Esophagus squamous epithelium (tissue), 5 donors: ENCODE measurements at regions not wholly inside any gene's neighbourhood (a gene's known extent, or its start where the extent isn't known, plus 50 kb on each side); places are given as distances from the start of the nearest gene placed in this dataset.

Experiments
- DNase-seq: peaks from one replicate; lab custom pipeline; 2025; lab: John Stamatoyannopoulos, UW
- H3K27ac ChIP-seq, 4 donors: fragments of 200-600 bp; sonication (generic); one replicate each; pipeline ENCODE4 v1.5.1; 2016 to 2019; ENCODE audit warnings: mild to moderate bottlenecking in 1 of 4
- H3K27me3 ChIP-seq, 4 donors: fragments of 200-600 bp; sonication (generic); 1 replicate in 3 of 4; 2 replicates in 1 of 4; pipeline versions ENCODE4 v1.5.1 to v1.6.0; 2017 to 2021; ENCODE audit warnings: antibody characterized with exemption in 1 of 4
- H3K36me3 ChIP-seq, 3 donors: fragments of 200-600 bp; sonication (generic); one replicate each; pipeline ENCODE4 v1.5.1; 2016 to 2019
- H3K4me1 ChIP-seq, 3 donors: fragments of 200-600 bp; sonication (generic); one replicate each; pipeline ENCODE4 v1.5.1; 2017 to 2019
- H3K4me3 ChIP-seq, 4 donors: fragments of 200-600 bp; sonication (generic); 1 replicate in 3 of 4; 2 replicates in 1 of 4; pipeline ENCODE4 v1.5.1; 2016 to 2019; ENCODE audit warnings: mild to moderate bottlenecking in 2 of 4, moderate library complexity in 1 of 4
- H3K9me3 ChIP-seq, 3 donors: fragments of 200-600 bp; sonication (generic); one replicate each; pipeline ENCODE4 v1.5.1; 2016 to 2019
- POLR2A ChIP-seq, 4 donors: fragments of 450-650 bp; IDR thresholded peaks; one replicate each; pipeline ENCODE4 v1.6.1; 2017; ENCODE audit warnings: antibody characterized with exemption in 4 of 4, mild to moderate bottlenecking in 4 of 4, moderate library complexity in 3 of 4
- WGBS, 2 donors: methylation state at CpG; one replicate each; pipeline ENCODE4 v1.1.5; 2018; 5-methylcytosine and 5-hydroxymethylcytosine counted together
- intact Hi-C: fragments of 100-400 bp; cut with DNase I; formaldehyde crosslinking; loops from one replicate; pipeline ENCODE4 v1.15.0; 2022
- TF ChIP-seq, protein P1 (sequence below), 6 experiments: fragments of 450-650 bp in 4 of 6; fragments of 200-600 bp in 2 of 6; sonication (generic) in 2 of 6; IDR thresholded peaks; one replicate each; pipeline ENCODE4 v1.5.1; 2016 to 2019; ENCODE audit warnings: antibody characterized with exemption in 6 of 6, mild to moderate bottlenecking in 4 of 6, moderate library complexity in 4 of 6
- donor health status: DM: yes; HTN: yes; CAD: no.

DNA sequence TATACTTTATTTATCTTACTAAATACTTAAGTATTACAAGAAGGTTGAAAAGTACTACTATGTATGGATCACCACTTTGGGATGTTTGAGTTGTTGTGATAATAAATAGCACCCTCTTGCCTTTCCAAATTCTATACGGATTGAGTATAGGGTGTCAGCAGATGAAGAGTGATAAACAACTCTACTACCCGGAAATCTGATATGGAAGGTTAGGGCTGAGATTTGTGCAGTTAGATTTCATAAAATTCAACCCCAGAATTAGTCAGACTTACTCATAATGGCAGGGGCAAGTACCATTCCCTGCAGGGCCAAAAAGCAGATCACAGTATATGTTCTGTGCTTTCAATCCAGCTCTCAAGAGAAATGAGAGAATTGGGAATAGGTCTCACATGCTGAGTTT is 1008.9 kb upstream of the PCDH7 start:
- H3K9me3 ChIP-seq: peaks cover 0 to 7% (median 0%) of the 10 kb centered on the region in 3 donors
- H3K4me1 ChIP-seq: no peaks in the 10 kb centered on the region
- H3K27me3 ChIP-seq: no peaks in the 10 kb centered on the region
- TF ChIP-seq, protein P1, sequence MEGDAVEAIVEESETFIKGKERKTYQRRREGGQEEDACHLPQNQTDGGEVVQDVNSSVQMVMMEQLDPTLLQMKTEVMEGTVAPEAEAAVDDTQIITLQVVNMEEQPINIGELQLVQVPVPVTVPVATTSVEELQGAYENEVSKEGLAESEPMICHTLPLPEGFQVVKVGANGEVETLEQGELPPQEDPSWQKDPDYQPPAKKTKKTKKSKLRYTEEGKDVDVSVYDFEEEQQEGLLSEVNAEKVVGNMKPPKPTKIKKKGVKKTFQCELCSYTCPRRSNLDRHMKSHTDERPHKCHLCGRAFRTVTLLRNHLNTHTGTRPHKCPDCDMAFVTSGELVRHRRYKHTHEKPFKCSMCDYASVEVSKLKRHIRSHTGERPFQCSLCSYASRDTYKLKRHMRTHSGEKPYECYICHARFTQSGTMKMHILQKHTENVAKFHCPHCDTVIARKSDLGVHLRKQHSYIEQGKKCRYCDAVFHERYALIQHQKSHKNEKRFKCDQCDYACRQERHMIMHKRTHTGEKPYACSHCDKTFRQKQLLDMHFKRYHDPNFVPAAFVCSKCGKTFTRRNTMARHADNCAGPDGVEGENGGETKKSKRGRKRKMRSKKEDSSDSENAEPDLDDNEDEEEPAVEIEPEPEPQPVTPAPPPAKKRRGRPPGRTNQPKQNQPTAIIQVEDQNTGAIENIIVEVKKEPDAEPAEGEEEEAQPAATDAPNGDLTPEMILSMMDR (IDR thresholded peaks at IDR 0.05): no peak
- no peak for TF ChIP-seq POLR2A (IDR thresholded peaks at IDR 0.05)
- WGBS, 2 donors: 54 to 72% methylated on average over 2 of the region's 2 CpGs
- H3K36me3 ChIP-seq: no peaks in the 10 kb centered on the region
- no peak overlapping the region for H3K4me3 ChIP-seq
- DNase-seq: no peak
- intact Hi-C loops: no loop called here
- H3K27ac ChIP-seq: no peak overlapping the region

DNA sequence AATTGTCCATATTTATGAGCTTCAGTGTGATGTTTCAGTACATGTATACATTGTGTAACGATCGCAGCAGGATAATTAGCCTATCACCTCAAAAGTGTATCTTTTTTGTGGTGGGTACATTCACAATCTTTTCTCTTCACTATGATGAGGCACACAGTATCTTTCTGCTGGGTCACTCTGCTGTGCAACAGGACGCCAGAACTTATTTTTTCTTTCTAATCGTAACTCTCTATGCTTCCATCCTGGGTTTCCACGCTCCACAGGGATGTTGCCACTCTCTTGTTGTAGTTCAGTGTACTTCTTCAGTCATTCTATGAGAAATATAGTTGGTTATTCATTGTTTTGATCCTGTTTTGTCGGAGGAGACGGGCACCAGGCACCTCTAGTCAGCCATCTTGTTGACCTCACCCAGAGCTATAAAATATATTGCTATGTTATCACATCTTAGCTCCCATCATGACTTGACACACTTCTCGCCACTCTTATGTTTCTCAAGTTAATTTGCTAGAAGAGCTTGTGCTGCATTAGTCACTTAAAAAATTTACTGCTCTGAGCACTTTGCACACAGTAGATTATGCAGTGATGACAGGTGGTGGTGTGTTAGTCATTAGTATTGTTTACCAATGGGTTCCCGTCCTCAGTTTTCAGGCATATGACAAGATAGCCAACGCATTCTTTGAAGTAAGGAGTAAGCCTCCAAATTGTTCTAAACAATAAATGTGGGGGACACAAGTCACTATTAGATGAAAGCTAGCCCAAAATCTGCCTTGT is 1002.7 kb upstream of the PCDH7 start:
- no peak for DNase-seq
- intact Hi-C loops: no loop called here
- Histone ChIP-seq H3K27me3 (no peaks in the 10 kb centered on the region), H3K27ac (no peak overlapping the region), H3K9me3 (no peaks in the 10 kb centered on the region), H3K4me3 (no peak overlapping the region), H3K4me1 (no peaks in the 10 kb centered on the region), H3K36me3 (no peaks in the 10 kb centered on the region)
- 76 to 89% methylated on average over 10 of the region's 10 CpGs for WGBS, 2 donors
- TF ChIP-seq POLR2A (IDR thresholded peaks at IDR 0.05): no peak
- TF ChIP-seq, protein P1 (IDR thresholded peaks at IDR 0.05): no peak

DNA sequence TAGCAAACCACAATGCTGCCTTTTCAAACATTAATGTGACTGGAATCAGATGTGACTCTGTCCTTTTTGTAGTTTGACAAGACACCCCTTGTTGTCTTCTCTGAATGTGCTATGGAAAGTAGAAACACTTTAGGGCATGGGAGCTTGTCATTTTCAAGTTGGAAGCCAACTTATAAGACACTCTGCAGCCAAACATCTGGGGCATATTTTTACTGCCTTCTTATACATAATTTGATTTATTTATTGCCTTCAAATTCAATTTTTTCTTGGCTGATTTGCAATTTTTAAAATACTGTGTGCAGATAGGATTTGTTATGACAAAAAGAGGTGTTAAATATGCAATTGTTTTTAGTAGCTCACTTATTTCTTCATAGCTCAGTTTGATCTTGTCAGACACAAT is 1002.0 kb upstream of the PCDH7 start:
- Histone ChIP-seq H3K27ac (no peak overlapping the region), H3K4me1 (no peaks in the 10 kb centered on the region), H3K4me3 (no peak overlapping the region), H3K36me3 (no peaks in the 10 kb centered on the region), H3K27me3 (no peaks in the 10 kb centered on the region), H3K9me3 (no peaks in the 10 kb centered on the region)
- no peak for DNase-seq
- intact Hi-C loops: no loop called here
- TF ChIP-seq POLR2A (IDR thresholded peaks at IDR 0.05): no peak
- TF ChIP-seq, protein P1 (IDR thresholded peaks at IDR 0.05): no peak

DNA sequence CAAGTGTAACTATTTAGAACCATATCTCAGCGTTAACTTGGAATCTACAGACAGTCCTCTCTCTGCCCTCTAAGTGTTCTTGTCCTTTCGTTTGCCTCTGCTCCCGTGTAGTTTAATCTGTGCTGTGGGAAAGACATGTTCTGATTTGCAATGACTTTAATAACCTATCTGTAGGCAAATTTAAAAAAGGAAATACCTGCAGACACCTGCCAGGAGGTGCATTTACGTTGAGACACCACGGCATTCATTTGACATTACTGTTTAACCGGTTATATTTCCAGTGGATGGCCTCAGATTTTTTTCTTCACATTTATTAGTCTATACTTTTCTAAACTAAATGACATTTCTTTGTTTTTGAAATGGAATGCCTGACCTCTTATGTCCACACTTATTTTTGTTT is 997.9 kb upstream of the PCDH7 start:
- DNase-seq: no peak
- Histone ChIP-seq H3K9me3 (no peaks in the 10 kb centered on the region), H3K36me3 (no peaks in the 10 kb centered on the region), H3K4me1 (no peaks in the 10 kb centered on the region), H3K27me3 (no peaks in the 10 kb centered on the region), H3K4me3 (no peak overlapping the region), H3K27ac (no peak overlapping the region)
- WGBS, 2 donors: 43 to 54% methylated on average over 6 of the region's 6 CpGs
- intact Hi-C loops: no loop called here
- TF ChIP-seq, protein P1 (IDR thresholded peaks at IDR 0.05): no peak
- TF ChIP-seq POLR2A (IDR thresholded peaks at IDR 0.05): no peak

DNA sequence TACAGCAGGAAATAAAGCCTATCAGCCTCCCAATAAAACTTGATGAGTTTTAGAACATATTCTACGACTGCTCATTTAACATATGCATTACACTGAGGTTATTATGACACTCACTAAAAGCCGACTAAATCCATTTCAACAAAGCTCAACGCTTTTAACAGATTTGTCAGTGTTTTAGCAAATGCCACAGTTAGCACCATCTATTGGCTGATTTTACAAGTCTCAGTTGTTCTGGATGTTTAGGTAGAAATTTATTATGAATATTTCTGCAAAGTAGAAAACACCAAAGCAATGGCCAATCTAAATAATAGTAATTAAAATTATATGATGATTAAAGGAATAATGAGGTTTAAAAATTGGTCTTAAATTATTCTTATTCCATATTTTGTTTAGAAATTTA is 993.2 kb upstream of the PCDH7 start:
- Histone ChIP-seq H3K4me1 (no peaks in the 10 kb centered on the region), H3K27me3 (no peaks in the 10 kb centered on the region), H3K4me3 (no peak overlapping the region), H3K36me3 (no peaks in the 10 kb centered on the region), H3K9me3 (no peaks in the 10 kb centered on the region), H3K27ac (no peak overlapping the region)
- intact Hi-C loops: no loop called here
- 77% methylated on average over 3 of the region's 3 CpGs for WGBS, 2 donors
- TF ChIP-seq, protein P1 (IDR thresholded peaks at IDR 0.05): no peak
- TF ChIP-seq POLR2A (IDR thresholded peaks at IDR 0.05): no peak
- no peak for DNase-seq
